Osteoblast (primary cell): ENCODE measurements at regions not wholly inside any gene's neighbourhood (a gene's known extent, or its start where the extent isn't known, plus 50 kb on each side); places are given as distances from the start of the nearest gene placed in this dataset.

Experiments
- DNase-seq: peaks from one replicate; pipeline ENCODE4 v3.0.0; 2011; ENCODE audit warnings: low spot score, mixed read lengths; ENCODE audit not compliant: insufficient read length; ENCODE audit errors: missing footprints
- H2AFZ ChIP-seq: 2 replicates; pipeline ENCODE4 v1.6.0; 2011; ENCODE audit warnings: mild to moderate bottlenecking, low read length
- H3K27ac ChIP-seq: 2 replicates; pipeline ENCODE4 v1.5.1; 2011; ENCODE audit warnings: mild to moderate bottlenecking, low read depth, low read length, moderate library complexity
- H3K27me3 ChIP-seq: 2 replicates; pipeline ENCODE4 v1.6.0; 2012; ENCODE audit warnings: mild to moderate bottlenecking, control low read depth, inconsistent platforms, low read length, moderate library complexity; ENCODE audit not compliant: insufficient read depth
- H3K36me3 ChIP-seq: 2 replicates; pipeline ENCODE4 v1.5.1; 2011; ENCODE audit warnings: mild to moderate bottlenecking, low read length, control low read depth, moderate library complexity; ENCODE audit not compliant: insufficient read depth
- H3K4me1 ChIP-seq: 2 replicates; pipeline ENCODE4 v1.5.1; 2011; ENCODE audit warnings: mild to moderate bottlenecking, low read length, control low read depth, moderate library complexity; ENCODE audit not compliant: insufficient read depth
- H3K4me2 ChIP-seq: 2 replicates; pipeline ENCODE4 v1.6.0; 2011; ENCODE audit warnings: mild to moderate bottlenecking, low read length; ENCODE audit not compliant: insufficient read depth
- H3K4me3 ChIP-seq: fragments of 200-600 bp; sonication (generic); 3 replicates; pipeline ENCODE4 v1.5.1; 2012; ENCODE audit warnings: mild to moderate bottlenecking, low read length, inconsistent platforms; ENCODE audit not compliant: insufficient read depth
- H3K79me2 ChIP-seq: 2 replicates; pipeline ENCODE4 v1.6.0; 2012; ENCODE audit warnings: mild to moderate bottlenecking, low read length, control low read depth, inconsistent platforms; ENCODE audit not compliant: insufficient read depth
- H3K9me3 ChIP-seq: 2 replicates; pipeline ENCODE4 v1.5.1; 2011; ENCODE audit warnings: low read depth, low read length, control low read depth
- H4K20me1 ChIP-seq: 2 replicates; pipeline ENCODE4 v1.6.0; 2012; ENCODE audit warnings: mild to moderate bottlenecking, low read length, control low read depth; ENCODE audit not compliant: insufficient read depth
- TF ChIP-seq, protein P1 (sequence below): IDR thresholded peaks from 2 replicates; pipeline ENCODE4 v1.5.1; 2011; ENCODE audit warnings: mild to moderate bottlenecking, low read depth, low read length, moderate library complexity; ENCODE audit errors: extremely low read depth

DNA sequence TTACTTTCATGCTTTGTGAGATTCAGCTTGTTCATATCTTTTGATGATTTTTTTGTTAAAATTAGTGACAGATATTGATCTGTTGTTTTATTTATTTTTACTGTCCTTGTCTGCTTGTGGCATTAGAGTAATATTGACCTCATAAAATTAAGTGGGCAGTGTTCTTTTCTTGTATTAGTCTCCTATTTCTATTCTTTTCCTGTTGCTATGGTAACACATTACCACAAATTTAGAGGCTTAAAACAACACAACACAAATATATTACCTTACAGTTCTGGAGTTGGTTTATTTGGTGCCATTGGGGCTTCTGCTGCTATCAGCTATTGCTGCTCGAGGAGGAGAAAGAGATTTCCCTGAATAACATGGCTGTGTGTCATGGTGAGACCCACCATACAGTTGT is 135.7 kb downstream of the C1orf94 start:
- no peak for DNase-seq
- Histone ChIP-seq H3K36me3 (no peaks in the 10 kb centered on the region), H4K20me1 (no peaks in the 10 kb centered on the region), H3K4me1 (no peaks in the 10 kb centered on the region), H3K27ac (no peak overlapping the region), H2AFZ (no peak overlapping the region), H3K27me3 (no peaks in the 10 kb centered on the region), H3K9me3 (peaks cover 3% of the 10 kb centered on the region), H3K4me2 (no peak overlapping the region), H3K79me2 (no peaks in the 10 kb centered on the region), H3K4me3 (no peak overlapping the region)
- TF ChIP-seq, protein P1, sequence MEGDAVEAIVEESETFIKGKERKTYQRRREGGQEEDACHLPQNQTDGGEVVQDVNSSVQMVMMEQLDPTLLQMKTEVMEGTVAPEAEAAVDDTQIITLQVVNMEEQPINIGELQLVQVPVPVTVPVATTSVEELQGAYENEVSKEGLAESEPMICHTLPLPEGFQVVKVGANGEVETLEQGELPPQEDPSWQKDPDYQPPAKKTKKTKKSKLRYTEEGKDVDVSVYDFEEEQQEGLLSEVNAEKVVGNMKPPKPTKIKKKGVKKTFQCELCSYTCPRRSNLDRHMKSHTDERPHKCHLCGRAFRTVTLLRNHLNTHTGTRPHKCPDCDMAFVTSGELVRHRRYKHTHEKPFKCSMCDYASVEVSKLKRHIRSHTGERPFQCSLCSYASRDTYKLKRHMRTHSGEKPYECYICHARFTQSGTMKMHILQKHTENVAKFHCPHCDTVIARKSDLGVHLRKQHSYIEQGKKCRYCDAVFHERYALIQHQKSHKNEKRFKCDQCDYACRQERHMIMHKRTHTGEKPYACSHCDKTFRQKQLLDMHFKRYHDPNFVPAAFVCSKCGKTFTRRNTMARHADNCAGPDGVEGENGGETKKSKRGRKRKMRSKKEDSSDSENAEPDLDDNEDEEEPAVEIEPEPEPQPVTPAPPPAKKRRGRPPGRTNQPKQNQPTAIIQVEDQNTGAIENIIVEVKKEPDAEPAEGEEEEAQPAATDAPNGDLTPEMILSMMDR: no peak

DNA sequence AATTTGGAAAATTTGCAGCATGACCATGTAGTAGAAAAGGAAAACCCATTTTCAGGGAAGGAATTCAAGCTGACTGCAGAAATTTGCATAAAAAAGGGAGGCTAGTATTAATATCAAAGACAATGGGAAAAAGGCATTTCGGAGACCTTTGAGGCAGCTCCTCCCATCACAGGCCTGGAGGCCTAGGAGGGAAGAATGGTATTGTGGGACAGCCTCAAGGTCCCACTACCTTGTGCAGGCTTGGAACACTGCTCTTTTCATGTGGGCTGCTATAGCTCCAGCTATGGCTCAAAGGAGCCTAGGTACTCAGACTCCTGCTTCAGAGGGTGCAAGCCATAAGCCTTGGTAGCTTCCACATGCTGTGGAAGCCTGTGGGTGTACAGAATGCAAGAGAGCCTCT is 139.3 kb downstream of the C1orf94 start:
- TF ChIP-seq, protein P1: no peak
- no peak overlapping the region for H3K4me2 ChIP-seq

DNA sequence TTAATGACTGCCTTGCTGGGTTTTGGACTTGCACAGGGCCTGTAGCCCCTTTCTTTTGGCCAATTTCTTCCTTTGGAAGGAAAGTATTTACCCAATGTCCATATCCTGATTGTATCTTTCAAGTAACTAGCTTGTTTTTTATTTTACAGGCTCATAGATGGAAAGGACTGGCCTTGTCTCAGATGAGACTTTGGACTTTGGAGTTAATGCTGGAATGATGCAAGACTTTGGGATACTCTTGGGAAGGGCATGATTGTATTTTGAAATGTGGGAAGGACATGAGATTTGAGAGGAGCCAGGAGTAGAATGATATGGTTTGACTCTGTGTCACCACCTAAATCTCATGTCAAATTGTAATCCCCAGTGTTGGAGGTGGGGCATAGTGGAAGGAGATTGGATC is 140.1 kb downstream of the C1orf94 start:
- Histone ChIP-seq H3K79me2 (no peaks in the 10 kb centered on the region), H3K9me3 (peaks cover 3% of the 10 kb centered on the region), H4K20me1 (no peaks in the 10 kb centered on the region), H3K4me3 (no peak overlapping the region), H3K27ac (no peak overlapping the region), H3K4me1 (no peaks in the 10 kb centered on the region), H2AFZ (no peak overlapping the region), H3K27me3 (no peaks in the 10 kb centered on the region), H3K4me2 (no peak overlapping the region), H3K36me3 (no peaks in the 10 kb centered on the region)
- no peak for DNase-seq
- TF ChIP-seq, protein P1: no peak

More for the DNA sequence above, 139.3 kb downstream of the C1orf94 start:
- Histone ChIP-seq H3K4me3 (no peak overlapping the region), H2AFZ (no peak overlapping the region), H3K36me3 (no peaks in the 10 kb centered on the region), H3K27me3 (no peaks in the 10 kb centered on the region), H4K20me1 (no peaks in the 10 kb centered on the region), H3K9me3 (peaks cover 3% of the 10 kb centered on the region), H3K4me1 (no peaks in the 10 kb centered on the region), H3K27ac (no peak overlapping the region), H3K79me2 (no peaks in the 10 kb centered on the region)
- no peak for DNase-seq

DNA sequence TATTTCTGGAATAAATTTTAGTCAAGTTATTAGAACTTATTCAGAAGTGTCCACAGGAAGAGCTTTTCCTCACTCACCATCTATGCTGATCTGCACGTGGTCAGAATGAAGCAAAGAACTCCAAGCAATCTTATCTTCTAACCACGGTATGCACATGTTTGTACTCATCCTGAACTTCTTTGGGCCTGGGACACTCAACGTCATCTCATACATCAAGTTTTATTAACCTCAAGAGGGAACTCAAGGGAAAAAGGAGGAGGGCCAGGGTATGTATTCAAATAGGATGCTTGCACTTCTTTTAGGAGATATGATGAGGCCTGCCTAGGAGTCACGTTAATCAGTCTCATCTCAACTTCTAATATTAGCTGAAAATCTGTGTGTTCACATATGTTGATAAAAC is 142.5 kb downstream of the C1orf94 start:
- Histone ChIP-seq H4K20me1 (no peaks in the 10 kb centered on the region), H2AFZ (no peak overlapping the region), H3K9me3 (peaks cover 3% of the 10 kb centered on the region), H3K27ac (no peak overlapping the region), H3K4me1 (no peaks in the 10 kb centered on the region), H3K27me3 (no peaks in the 10 kb centered on the region), H3K4me3 (no peak overlapping the region), H3K36me3 (no peaks in the 10 kb centered on the region), H3K79me2 (no peaks in the 10 kb centered on the region), H3K4me2 (no peak overlapping the region)
- no peak for DNase-seq
- TF ChIP-seq, protein P1: no peak
